ENCODE measurements at regions not wholly inside any gene's neighbourhood (a gene's known extent, or its start where the extent isn't known, plus 50 kb on each side); places are given as distances from the start of the nearest gene placed in this dataset.

DNA sequence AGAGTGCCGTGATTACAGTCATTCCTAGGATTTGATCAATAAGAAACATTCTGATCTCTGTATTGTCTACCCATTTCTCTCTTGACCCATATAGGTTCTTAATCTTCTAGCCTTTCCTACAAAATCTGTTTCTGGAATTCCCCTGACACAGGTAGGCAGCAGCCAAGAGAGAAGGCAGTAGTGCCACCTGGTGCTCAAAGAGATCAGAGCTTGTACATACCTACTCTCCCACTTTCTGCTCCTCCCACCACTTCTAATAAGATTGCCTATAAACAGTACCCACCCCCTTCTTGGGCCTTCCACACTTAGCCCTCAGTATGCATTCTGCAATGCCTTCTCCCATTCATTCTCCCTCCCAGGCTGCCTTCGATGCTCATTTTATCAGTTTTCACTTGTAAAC lies 117.4 kb upstream of the RORB start:
- TF ChIP-seq POLR2AphosphoS5 (IDR thresholded peaks at IDR 0.05), result no peak
- no peak for TF ChIP-seq EP300 (IDR thresholded peaks at IDR 0.05)
- TF ChIP-seq, protein P1, sequence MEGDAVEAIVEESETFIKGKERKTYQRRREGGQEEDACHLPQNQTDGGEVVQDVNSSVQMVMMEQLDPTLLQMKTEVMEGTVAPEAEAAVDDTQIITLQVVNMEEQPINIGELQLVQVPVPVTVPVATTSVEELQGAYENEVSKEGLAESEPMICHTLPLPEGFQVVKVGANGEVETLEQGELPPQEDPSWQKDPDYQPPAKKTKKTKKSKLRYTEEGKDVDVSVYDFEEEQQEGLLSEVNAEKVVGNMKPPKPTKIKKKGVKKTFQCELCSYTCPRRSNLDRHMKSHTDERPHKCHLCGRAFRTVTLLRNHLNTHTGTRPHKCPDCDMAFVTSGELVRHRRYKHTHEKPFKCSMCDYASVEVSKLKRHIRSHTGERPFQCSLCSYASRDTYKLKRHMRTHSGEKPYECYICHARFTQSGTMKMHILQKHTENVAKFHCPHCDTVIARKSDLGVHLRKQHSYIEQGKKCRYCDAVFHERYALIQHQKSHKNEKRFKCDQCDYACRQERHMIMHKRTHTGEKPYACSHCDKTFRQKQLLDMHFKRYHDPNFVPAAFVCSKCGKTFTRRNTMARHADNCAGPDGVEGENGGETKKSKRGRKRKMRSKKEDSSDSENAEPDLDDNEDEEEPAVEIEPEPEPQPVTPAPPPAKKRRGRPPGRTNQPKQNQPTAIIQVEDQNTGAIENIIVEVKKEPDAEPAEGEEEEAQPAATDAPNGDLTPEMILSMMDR (IDR thresholded peaks at IDR 0.05), result no peak

Measured in esophagus muscularis mucosa (tissue), 4 donors.